Transverse colon (tissue), 4 donors: ENCODE measurements at regions not wholly inside any gene's neighbourhood (a gene's known extent, or its start where the extent isn't known, plus 50 kb on each side); places are given as distances from the start of the nearest gene placed in this dataset.
A peak's percentile ranks its signal among the peaks of the same experiment; 100 is the strongest.

Experiments
- DNase-seq: peaks from one replicate; pipeline ENCODE4 v3.0.0-alpha.2; 2019
- H3K27ac ChIP-seq, 4 donors: fragments of 200-600 bp; sonication (generic); 2 replicates each; pipeline ENCODE4 v1.5.1; 2016 to 2018; ENCODE audit warnings: inconsistent platforms in 4 of 4
- H3K27me3 ChIP-seq: fragments of 200-600 bp; sonication (generic); 2 replicates; pipeline ENCODE4 v1.5.1; 2017; ENCODE audit warnings: inconsistent platforms
- H3K36me3 ChIP-seq, 4 donors: fragments of 200-600 bp; sonication (generic); 2 replicates each; pipeline ENCODE4 v1.5.1; 2017 to 2019; ENCODE audit warnings: inconsistent platforms in 4 of 4
- H3K4me1 ChIP-seq, 4 donors: fragments of 200-600 bp; sonication (generic); 2 replicates each; pipeline ENCODE4 v1.5.1; 2017 to 2020; ENCODE audit warnings: inconsistent platforms in 4 of 4
- H3K4me3 ChIP-seq, 4 donors: fragments of 200-600 bp; sonication (generic); 1 replicate in 1 of 4; 2 replicates in 3 of 4; pipeline versions ENCODE4 v1.5.1 to v1.6.1; 2017 to 2019; ENCODE audit warnings: inconsistent platforms in 4 of 4
- H3K9me3 ChIP-seq, 2 donors: fragments of 200-600 bp; sonication (generic); 2 replicates each; pipeline ENCODE4 v1.5.1; 2017 to 2019; ENCODE audit warnings: inconsistent platforms in 2 of 2
- CTCF ChIP-seq, 5 experiments: fragments of 200-600 bp in 3 of 5; fragments of 450-650 bp in 2 of 5; sonication (generic) in 3 of 5; IDR thresholded peaks; 1 replicate in 2 of 5; 2 replicates in 3 of 5; pipeline ENCODE4 v1.5.1; 2016 to 2017; ENCODE audit warnings: antibody characterized with exemption in 5 of 5, inconsistent platforms in 3 of 5, mild to moderate bottlenecking in 2 of 5, moderate library complexity in 1 of 5
- EP300 ChIP-seq: sonication (generic); formaldehyde crosslinking; IDR thresholded peaks from one replicate; pipeline ENCODE4 v1.6.1; 2017; ENCODE audit warnings: antibody characterized with exemption, low read depth
- POLR2A ChIP-seq: fragments of 450-650 bp; IDR thresholded peaks from one replicate; pipeline ENCODE4 v1.6.1; 2016; ENCODE audit warnings: antibody characterized with exemption, mild to moderate bottlenecking, moderate library complexity
- POLR2AphosphoS5 ChIP-seq, 3 donors: sonication (generic); formaldehyde crosslinking; IDR thresholded peaks; one replicate each; pipeline ENCODE4 v1.6.1; 2016; ENCODE audit warnings: antibody characterized with exemption in 3 of 3
- WGBS, 2 donors: methylation state at CpG; one replicate each; pipeline ENCODE4 v1.1.5; 2018; ENCODE audit warnings: low coverage in 1 of 2; 5-methylcytosine and 5-hydroxymethylcytosine counted together
- in situ Hi-C, 4 donors: fragments of 200-750 bp; cut with MboI; loops; one replicate each; pipeline versions ENCODE4 v1.15.0 to v1.15.1; 2017; ENCODE audit warnings: low sequenced_read_pairs in 3 of 4, low pct_ligation_motif_present in 1 of 4, low pct_unique_long_range_greater_than_20kb in 1 of 4
- intact Hi-C: fragments of 100-400 bp; cut with DNase I; formaldehyde crosslinking; loops from one replicate; pipeline ENCODE4 v1.15.1; 2023; ENCODE audit warnings: low total_unique reads

GRCh38 chr15:91689377-91689776 is 164.1 kb upstream of the SLCO3A1 start:
- Histone ChIP-seq H3K9me3 (no peaks in the 10 kb centered on the region), H3K27ac (no peak overlapping the region), H3K36me3 (no peaks in the 10 kb centered on the region), H3K4me1 (no peaks in the 10 kb centered on the region), H3K27me3 (no peaks in the 10 kb centered on the region), H3K4me3 (no peak overlapping the region)
- WGBS, 2 donors = 43 to 84% methylated on average over 1 to 6 of the region's 6 CpGs
- no peak for TF ChIP-seq EP300
- TF ChIP-seq CTCF (IDR thresholded peaks at IDR 0.05) = no peak
- TF ChIP-seq POLR2A = no peak
- TF ChIP-seq POLR2AphosphoS5 (IDR thresholded peaks at IDR 0.05) = no peak
- DNase-seq = no peak
- in situ Hi-C loops (no loop called here), intact Hi-C loops (no loop called here)

DNA sequence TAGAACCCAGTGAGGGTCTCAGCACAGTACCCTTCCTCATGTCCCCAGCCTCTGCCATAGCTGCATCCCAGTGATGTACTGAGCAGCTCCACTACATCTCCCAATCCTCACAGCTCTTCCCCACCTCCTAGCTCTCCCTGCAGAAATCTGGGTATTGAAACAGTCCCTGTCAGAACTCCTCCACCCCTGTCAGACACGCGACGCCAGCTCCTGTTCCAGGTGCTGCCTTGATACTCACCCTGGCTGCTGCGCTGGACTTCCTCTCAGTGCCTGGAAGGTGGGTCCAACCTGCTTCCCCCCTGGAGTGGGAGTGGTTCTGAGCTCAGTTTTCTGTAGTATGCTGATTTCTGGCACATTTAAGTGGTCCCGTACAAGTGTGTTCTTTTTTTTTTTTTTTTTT is 160.9 kb upstream of the SLCO3A1 start:
- 95% methylated on average over 5 of the region's 5 CpGs; no CpG with 5 or more reads in 1 of the 2 donors for WGBS, 2 donors
- H3K4me3 ChIP-seq = no peak overlapping the region
- H3K4me1 ChIP-seq = no peaks in the 10 kb centered on the region
- H3K9me3 ChIP-seq = no peaks in the 10 kb centered on the region
- H3K27me3 ChIP-seq = no peaks in the 10 kb centered on the region
- H3K27ac ChIP-seq = no peak overlapping the region
- TF ChIP-seq POLR2AphosphoS5 (IDR thresholded peaks at IDR 0.05) (no peak), POLR2A (no peak), CTCF (IDR thresholded peaks at IDR 0.05) (no peak), EP300 (no peak)
- in situ Hi-C loops (no loop called here), intact Hi-C loops (no loop called here)
- H3K36me3 ChIP-seq = no peaks in the 10 kb centered on the region
- DNase-seq = no peak

GRCh38 chr15:91694131-91694830 is 159.2 kb upstream of the SLCO3A1 start:
- TF ChIP-seq POLR2AphosphoS5 (IDR thresholded peaks at IDR 0.05) (no peak), POLR2A (no peak), EP300 (no peak), CTCF (IDR thresholded peaks at IDR 0.05) (no peak)
- in situ Hi-C loops (no loop called here), intact Hi-C loops (no loop called here)
- Histone ChIP-seq H3K36me3 (no peaks in the 10 kb centered on the region), H3K9me3 (no peaks in the 10 kb centered on the region), H3K4me3 (peak overlapping the region in 3 of 4 donors; percentile 11 to 38 (median 13)), H3K4me1 (no peaks in the 10 kb centered on the region), H3K27me3 (no peaks in the 10 kb centered on the region), H3K27ac (peak overlapping the region; percentile 68 to 84 (median 82))
- peak; percentile 34 for DNase-seq
- WGBS, 2 donors = 44 to 57% methylated on average over 6 to 11 of the region's 11 CpGs

GRCh38 chr15:91694831-91695210 is 158.7 kb upstream of the SLCO3A1 start:
- DNase-seq = peak; percentile 71
- in situ Hi-C loops (no loop called here), intact Hi-C loops (no loop called here)
- peak overlapping the region in 3 of 4 donors; percentile 11 to 38 (median 13) for H3K4me3 ChIP-seq
- H3K27ac ChIP-seq = peak overlapping the region; percentile 68 to 84 (median 82)
- H3K9me3 ChIP-seq = no peaks in the 10 kb centered on the region
- H3K4me1 ChIP-seq = no peaks in the 10 kb centered on the region
- WGBS, 2 donors = 30 to 38% methylated on average over 4 of the region's 4 CpGs
- H3K36me3 ChIP-seq = no peaks in the 10 kb centered on the region
- no peaks in the 10 kb centered on the region for H3K27me3 ChIP-seq
- TF ChIP-seq EP300 (peak; percentile 19), POLR2AphosphoS5 (IDR thresholded peaks at IDR 0.05) (peak in 2 of 3 donors; percentile 45 to 69), POLR2A (no peak)
